ENCODE measurements at regions not wholly inside any gene's neighbourhood (a gene's known extent, or its start where the extent isn't known, plus 50 kb on each side); places are given as distances from the start of the nearest gene placed in this dataset.

- TF ChIP-seq, protein P1, sequence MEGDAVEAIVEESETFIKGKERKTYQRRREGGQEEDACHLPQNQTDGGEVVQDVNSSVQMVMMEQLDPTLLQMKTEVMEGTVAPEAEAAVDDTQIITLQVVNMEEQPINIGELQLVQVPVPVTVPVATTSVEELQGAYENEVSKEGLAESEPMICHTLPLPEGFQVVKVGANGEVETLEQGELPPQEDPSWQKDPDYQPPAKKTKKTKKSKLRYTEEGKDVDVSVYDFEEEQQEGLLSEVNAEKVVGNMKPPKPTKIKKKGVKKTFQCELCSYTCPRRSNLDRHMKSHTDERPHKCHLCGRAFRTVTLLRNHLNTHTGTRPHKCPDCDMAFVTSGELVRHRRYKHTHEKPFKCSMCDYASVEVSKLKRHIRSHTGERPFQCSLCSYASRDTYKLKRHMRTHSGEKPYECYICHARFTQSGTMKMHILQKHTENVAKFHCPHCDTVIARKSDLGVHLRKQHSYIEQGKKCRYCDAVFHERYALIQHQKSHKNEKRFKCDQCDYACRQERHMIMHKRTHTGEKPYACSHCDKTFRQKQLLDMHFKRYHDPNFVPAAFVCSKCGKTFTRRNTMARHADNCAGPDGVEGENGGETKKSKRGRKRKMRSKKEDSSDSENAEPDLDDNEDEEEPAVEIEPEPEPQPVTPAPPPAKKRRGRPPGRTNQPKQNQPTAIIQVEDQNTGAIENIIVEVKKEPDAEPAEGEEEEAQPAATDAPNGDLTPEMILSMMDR (IDR thresholded peaks at IDR 0.05; ENCODE audit: insufficient read depth, low read depth, low read length), result no peak
- TF ChIP-seq EZH2 (IDR thresholded peaks at IDR 0.05; ENCODE audit: insufficient read depth, low read length), result no peak
Observed at GRCh38 chr9:107906074-107906473, 416.5 kb upstream of the KLF4 start.

Data from astrocyte (in vitro differentiated cells and primary cell).